T-helper 1 cell (primary cell): ENCODE measurements at regions not wholly inside any gene's neighbourhood (a gene's known extent, or its start where the extent isn't known, plus 50 kb on each side); places are given as distances from the start of the nearest gene placed in this dataset.
A peak's percentile ranks its signal among the peaks of the same experiment; 100 is the strongest.

ENCODE experiments used
- DNase-seq, 5 donors: peaks; one replicate each; pipeline ENCODE4 v3.0.0-alpha.2; 2012 to 2020

- no peak for DNase-seq
These were observed 534.9 kb upstream of the DIPK2B start for GRCh38 chrX:45735571-45735970.

- DNase-seq, result no peak
These were observed 530.8 kb upstream of the DIPK2B start for GRCh38 chrX:45731448-45731847.

DNA sequence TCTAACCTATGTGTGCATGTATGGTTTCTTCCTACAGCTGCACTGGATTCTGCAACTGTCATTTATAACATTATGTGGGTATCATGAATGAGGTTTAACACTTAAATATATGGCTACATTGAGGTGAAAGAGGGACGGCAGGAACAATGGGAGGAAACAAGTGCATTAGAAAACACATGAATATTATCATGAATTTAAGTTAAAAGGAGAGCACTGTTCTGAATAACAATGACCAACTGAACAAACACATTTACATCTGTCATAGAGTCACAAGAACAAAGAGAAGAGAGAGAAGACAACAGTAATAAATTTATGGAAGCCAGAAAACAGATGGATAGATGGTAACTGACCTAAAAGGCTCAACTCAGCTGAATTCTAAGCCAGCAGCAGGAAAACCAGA is 527.1 kb upstream of the DIPK2B start:
- DNase-seq, result no peak

GRCh38 chrX:45722471-45722870 is 521.8 kb upstream of the DIPK2B start:
- DNase-seq, result no peak

DNA sequence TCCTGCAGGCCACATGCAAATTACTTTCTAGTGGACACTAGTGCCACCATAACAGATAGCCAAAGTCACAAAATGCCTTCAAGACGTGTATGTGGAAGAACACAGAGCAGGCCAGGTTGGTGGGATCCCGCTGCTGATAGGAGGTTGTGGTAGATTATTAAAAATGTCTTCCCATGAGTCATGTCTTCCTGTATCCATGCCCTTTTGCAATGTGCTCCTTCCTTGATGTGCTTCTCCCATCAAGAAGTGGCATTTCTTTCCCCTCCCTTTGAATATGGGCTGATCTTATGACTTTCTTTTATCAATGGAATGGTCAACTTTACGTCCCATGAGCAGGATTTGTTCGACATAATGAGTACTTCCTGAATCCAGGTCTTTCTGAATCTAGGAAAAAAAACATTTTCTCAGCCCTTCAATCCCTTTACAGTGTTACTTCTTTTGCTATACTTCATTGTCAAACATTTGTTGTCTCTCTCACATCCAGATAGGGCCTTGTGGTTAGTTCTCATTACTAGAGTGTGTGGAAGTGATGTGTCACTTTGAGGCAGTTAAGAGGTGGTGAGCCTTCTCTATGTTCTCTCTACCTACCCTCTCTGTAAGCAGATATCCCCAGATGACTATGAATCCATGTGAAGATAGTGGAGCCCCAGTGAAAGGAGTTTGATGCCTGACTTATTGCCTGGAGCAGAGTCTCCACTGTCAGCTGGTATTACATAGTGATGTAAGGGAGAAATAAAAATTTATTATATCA is 519.2 kb upstream of the DIPK2B start:
- peak in 1 of 5 donors; percentile 41 for DNase-seq

GRCh38 chrX:45718676-45719075 is 518.0 kb upstream of the DIPK2B start:
- DNase-seq, result no peak

- no peak for DNase-seq
These were observed 516.1 kb upstream of the DIPK2B start for GRCh38 chrX:45716750-45717149.

DNA sequence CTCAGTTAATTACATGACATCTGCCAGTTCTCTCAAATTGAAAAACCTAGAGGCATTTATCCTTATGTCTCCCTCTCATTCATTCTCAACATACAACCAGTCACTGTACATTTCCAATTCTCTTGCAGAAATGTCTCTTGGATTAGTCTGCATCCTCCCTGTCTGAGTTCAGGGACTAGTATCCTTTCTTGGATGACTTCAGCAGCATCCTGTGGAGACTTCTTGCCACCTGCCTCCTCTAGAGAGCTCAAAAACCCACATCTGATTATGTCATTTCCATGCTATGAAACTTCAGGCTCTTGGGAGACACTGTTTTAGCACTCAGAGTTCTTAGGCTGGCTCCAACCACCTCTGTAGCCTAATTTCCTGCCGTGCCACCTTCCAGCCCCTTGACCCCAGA is 515.1 kb upstream of the DIPK2B start:
- DNase-seq, result no peak

- peak in 1 of 5 donors; percentile 23 for DNase-seq
These were observed 514.2 kb upstream of the DIPK2B start for GRCh38 chrX:45714866-45715265.

- no peak for DNase-seq
These were observed 511.4 kb upstream of the DIPK2B start for GRCh38 chrX:45712067-45712466.

DNA sequence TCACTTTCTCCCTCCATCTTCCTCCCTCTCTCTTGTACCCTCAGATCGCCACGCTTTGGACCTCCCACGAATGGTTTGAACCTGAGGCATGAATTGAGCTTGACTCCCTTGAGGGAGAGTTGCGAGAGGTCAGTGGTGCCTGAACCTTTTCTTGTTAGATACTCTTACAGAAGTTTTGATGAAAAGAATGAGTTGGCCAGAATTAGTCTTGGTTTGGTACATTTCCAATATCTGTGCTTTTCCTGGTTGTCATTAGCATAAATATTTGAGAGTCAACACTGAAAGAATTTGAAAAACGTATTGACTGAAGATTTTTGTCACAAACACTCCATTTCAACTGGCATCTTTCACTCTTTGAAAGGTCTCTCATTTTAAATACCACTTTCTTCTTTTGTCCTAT is 510.6 kb upstream of the DIPK2B start:
- DNase-seq, result no peak

GRCh38 chrX:45710081-45710801 is 509.6 kb upstream of the DIPK2B start:
- peak in 1 of 5 donors; percentile 87 for DNase-seq

GRCh38 chrX:45709381-45709780 is 508.7 kb upstream of the DIPK2B start:
- DNase-seq, result no peak

DNA sequence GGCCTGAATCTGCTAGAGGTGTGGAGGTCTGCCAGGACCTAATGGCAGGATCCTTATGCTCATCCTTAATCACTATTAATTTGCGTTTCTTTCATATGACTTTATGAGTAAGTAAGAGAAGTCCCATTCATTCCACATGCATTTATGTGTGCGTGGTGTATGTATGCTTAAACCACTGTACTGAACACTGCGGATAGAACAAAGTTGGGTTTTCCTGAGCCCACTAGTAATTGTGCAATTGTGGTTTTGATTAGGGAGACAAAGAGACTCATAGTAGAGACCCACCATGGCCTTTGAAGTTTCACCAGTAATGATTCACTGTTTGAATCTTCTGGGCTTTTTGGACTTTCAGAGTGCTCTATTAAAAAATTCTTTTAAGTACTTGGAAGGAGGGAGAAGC is 498.5 kb upstream of the DIPK2B start:
- no peak for DNase-seq

- DNase-seq, result no peak
These were observed 496.9 kb upstream of the DIPK2B start for GRCh38 chrX:45697591-45697990.

DNA sequence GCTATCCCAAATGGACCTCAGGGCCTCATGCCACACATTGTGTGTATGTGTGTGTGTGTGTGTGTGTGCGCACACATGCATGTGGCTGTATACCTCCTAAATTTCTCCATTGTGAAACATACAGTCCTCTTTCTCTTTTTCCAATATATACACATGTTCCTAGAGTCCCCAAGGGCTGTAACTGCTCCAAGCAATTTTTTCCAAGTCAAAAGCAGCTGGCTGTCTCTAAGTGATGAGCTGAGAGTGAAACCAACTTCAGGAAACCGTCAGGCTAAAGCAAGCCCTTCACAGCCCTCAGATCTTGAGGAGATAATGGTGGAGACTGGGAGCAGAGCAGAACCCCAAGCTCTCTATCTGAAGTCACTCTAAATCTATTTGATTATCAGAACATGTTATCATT is 496.1 kb upstream of the DIPK2B start:
- no peak for DNase-seq

DNA sequence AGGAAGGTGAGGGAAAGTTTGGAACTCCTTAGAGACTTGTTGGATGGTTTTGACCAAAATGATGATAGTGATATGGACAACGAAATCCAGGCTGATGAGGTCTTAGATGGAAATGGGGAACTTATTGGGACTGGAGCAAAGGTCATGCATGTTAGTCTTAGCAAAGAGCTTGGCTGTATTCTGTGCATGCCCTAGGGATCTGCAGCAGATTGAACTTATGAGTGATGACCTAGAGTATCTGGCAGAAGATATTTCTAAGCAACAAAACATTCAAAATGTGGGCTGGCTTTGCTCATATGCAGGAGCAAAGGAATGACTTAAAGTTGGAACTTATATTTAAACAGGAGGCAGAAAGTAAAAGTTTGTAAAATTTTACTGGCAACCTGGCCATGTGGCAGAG is 489.3 kb upstream of the DIPK2B start:
- DNase-seq, result no peak

DNA sequence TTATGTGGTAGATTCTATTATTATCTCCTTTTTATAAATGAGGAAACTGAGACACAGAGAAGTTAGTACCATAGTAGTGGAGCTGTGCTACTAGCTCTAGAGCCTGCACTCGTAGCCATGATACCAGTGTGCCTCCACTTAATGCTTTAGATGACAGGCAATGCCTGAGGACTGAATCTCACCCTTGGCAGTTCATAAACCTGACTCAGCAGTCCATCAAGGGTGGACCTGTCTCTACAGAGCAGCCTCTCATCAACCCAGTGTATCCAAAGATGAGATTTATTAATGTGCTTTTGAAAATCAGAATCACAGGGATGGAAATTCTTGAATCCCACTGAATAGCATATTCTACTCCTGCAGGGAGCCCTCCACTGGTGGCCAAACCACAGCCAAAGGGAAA is 483.2 kb upstream of the DIPK2B start:
- no peak for DNase-seq

GRCh38 chrX:45681891-45682290 is 481.2 kb upstream of the DIPK2B start:
- no peak for DNase-seq

DNA sequence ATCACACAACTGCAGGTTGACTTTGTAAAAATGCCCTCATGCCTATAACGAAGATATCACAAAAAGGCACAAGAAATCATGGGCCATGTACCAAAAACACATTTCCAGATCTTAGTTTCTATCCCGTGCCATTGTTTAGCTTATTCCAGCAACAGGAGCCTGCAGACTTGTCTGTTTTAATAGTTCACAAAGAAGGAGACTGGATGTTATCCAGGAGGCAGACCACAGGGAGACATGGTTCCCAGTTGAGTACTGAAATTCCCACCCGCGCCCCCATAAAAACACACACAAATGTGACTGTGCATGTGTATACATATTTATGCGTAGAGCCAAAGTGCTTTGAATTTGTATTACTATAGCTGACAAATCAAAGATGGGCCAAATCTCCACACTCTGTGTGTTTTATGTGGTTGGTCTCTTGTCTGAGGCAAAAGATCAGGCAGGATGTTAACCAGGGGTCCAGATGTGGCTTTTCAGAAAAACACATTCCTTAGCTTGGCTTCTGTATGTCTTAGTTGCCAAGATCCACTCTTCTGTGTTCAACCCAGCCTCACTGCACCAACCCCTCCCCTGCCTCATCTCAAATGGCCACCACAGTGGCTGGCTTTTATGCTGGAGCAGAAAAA is 469.2 kb upstream of the DIPK2B start:
- DNase-seq, result no peak

GRCh38 chrX:45668686-45669443 is 468.2 kb upstream of the DIPK2B start:
- DNase-seq, result no peak

DNA sequence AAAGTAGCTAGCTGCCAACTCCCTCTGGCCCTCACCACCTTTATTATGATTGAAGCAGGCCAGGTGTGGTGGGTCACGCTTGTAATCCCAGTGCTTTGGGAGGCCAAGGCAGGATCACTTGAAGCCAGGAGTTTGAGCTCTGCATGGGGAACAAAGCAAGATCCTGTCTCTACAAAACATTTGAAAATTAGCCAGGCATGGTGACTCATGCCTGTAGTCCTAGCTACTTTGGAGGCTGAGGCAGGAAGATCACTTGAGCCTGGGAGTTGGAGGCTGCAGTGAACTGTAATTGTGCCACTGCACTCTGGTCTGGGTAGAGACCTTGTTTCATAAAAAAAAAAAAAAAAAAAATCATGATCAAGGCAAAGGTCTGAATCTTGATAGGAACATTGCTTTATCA is 467.0 kb upstream of the DIPK2B start:
- no peak for DNase-seq

DNA sequence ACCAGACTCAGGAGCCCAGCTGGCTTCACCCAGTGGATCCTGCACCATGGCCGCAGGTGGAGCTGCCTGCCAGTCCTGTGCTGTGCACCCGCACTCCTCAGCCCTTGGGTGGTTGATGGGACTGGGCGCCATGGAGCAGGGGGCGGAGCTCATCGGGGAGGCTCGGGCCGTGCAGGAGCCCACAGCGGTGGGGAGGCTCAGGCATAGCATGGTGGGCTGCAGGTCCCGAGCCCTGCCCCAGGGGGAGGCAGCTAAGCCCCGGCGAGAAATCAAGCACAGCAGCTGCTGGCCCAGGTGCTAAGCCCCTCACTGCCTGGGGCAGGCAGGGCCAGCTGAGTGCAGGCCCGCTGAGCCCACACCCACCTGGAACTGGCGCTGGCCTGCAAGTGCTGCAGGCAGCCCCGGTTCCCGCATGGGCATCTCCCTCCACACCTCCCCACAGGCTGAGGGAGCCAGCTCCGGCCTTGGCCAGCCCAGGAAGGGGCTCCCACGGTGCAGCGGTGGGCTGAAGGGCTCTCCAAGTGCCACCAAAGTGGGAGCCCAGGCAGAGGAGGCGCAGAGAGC is 464.1 kb upstream of the DIPK2B start:
- DNase-seq, result no peak
